KMS-11 (cell line): ENCODE measurements at regions not wholly inside any gene's neighbourhood (a gene's known extent, or its start where the extent isn't known, plus 50 kb on each side); places are given as distances from the start of the nearest gene placed in this dataset.

Experiments used
- H2AFZ ChIP-seq: fragments of 200-600 bp; sonication (generic); 2 replicates; pipeline ENCODE4 v1.6.1; 2016; ENCODE audit warnings: antibody characterized with exemption, mixed run types, low read depth
- H3K27ac ChIP-seq: fragments of 200-600 bp; sonication (generic); 2 replicates; pipeline ENCODE4 v1.6.1; 2016; ENCODE audit warnings: mild to moderate bottlenecking, mixed run types
- H3K27me3 ChIP-seq: fragments of 200-600 bp; sonication (generic); 2 replicates; pipeline ENCODE4 v1.6.1; 2017; ENCODE audit warnings: mild to moderate bottlenecking, low read depth, mixed run types, moderate library complexity; ENCODE audit not compliant: insufficient read depth
- H3K36me3 ChIP-seq: fragments of 200-600 bp; sonication (generic); 2 replicates; pipeline ENCODE4 v1.6.1; 2017; ENCODE audit warnings: mild to moderate bottlenecking, mixed run types; ENCODE audit not compliant: insufficient read depth
- H3K4me1 ChIP-seq: fragments of 200-600 bp; sonication (generic); 2 replicates; pipeline ENCODE4 v1.6.1; 2016; ENCODE audit warnings: mild to moderate bottlenecking, low read depth, mixed run types; ENCODE audit not compliant: poor library complexity, severe bottlenecking
- H3K4me2 ChIP-seq: fragments of 200-600 bp; sonication (generic); 2 replicates; pipeline ENCODE4 v1.7.0; 2016; ENCODE audit warnings: mild to moderate bottlenecking, mixed run types
- H3K4me3 ChIP-seq: fragments of 200-600 bp; sonication (generic); IDR thresholded peaks from 2 replicates; pipeline ENCODE4 v1.6.1; 2017; ENCODE audit warnings: low read depth, low read length, mixed read lengths; ENCODE audit not compliant: insufficient read depth
- H3K79me2 ChIP-seq: fragments of 200-600 bp; sonication (generic); 2 replicates; pipeline ENCODE4 v1.6.1; 2016; ENCODE audit warnings: low read depth, mixed run types; ENCODE audit not compliant: insufficient read depth
- H3K9ac ChIP-seq: fragments of 200-600 bp; sonication (generic); 2 replicates; pipeline ENCODE4 v1.6.1; 2016; ENCODE audit warnings: mild to moderate bottlenecking, mixed run types
- H4K20me1 ChIP-seq: fragments of 200-600 bp; sonication (generic); 2 replicates; pipeline ENCODE4 v1.6.1; 2016; ENCODE audit warnings: mild to moderate bottlenecking, mixed run types; ENCODE audit not compliant: insufficient read depth
- CTCF ChIP-seq: fragments of 200-600 bp; sonication (generic); conservative IDR thresholded peaks from 2 replicates; pipeline ENCODE4 v1.6.1; 2017; ENCODE audit warnings: low read depth, mild to moderate bottlenecking, antibody characterized with exemption, low read length, moderate library complexity, mixed read lengths

GRCh38 chr1:164183854-164184635, 374.9 kb upstream of the PBX1 start:
- H3K4me1 ChIP-seq = no peaks in the 10 kb centered on the region
- no peak for TF ChIP-seq CTCF
- no peaks in the 10 kb centered on the region for H3K36me3 ChIP-seq
- H3K4me3 ChIP-seq = no peak overlapping the region
- H3K79me2 ChIP-seq = no peaks in the 10 kb centered on the region
- H2AFZ ChIP-seq = no peak overlapping the region
- no peak overlapping the region for H3K4me2 ChIP-seq
- no peak overlapping the region for H3K27ac ChIP-seq
- no peaks in the 10 kb centered on the region for H4K20me1 ChIP-seq
- no peak overlapping the region for H3K9ac ChIP-seq
- H3K27me3 ChIP-seq = no peaks in the 10 kb centered on the region

GRCh38 chr1:164186881-164187280, 372.1 kb upstream of the PBX1 start:
- H4K20me1 ChIP-seq = no peaks in the 10 kb centered on the region
- no peak overlapping the region for H2AFZ ChIP-seq
- no peaks in the 10 kb centered on the region for H3K4me1 ChIP-seq
- no peak overlapping the region for H3K4me2 ChIP-seq
- H3K27me3 ChIP-seq = no peaks in the 10 kb centered on the region
- no peak overlapping the region for H3K9ac ChIP-seq
- H3K79me2 ChIP-seq = no peaks in the 10 kb centered on the region
- H3K36me3 ChIP-seq = no peaks in the 10 kb centered on the region
- TF ChIP-seq CTCF = no peak
- H3K27ac ChIP-seq = no peak overlapping the region
- H3K4me3 ChIP-seq = no peak overlapping the region

- Histone ChIP-seq H3K4me2 (no peak overlapping the region), H3K79me2 (no peaks in the 10 kb centered on the region)
Observed at GRCh38 chr1:164188497-164188896, 370.5 kb upstream of the PBX1 start.

GRCh38 chr1:164191191-164191590, 367.8 kb upstream of the PBX1 start:
- no peaks in the 10 kb centered on the region for H3K27me3 ChIP-seq
- H3K9ac ChIP-seq = no peak overlapping the region
- no peak overlapping the region for H3K4me2 ChIP-seq
- H2AFZ ChIP-seq = no peak overlapping the region
- H3K36me3 ChIP-seq = no peaks in the 10 kb centered on the region
- H4K20me1 ChIP-seq = no peaks in the 10 kb centered on the region
- H3K27ac ChIP-seq = no peak overlapping the region
- H3K4me1 ChIP-seq = no peaks in the 10 kb centered on the region
- no peaks in the 10 kb centered on the region for H3K79me2 ChIP-seq
- TF ChIP-seq CTCF = no peak
- H3K4me3 ChIP-seq = no peak overlapping the region

More at GRCh38 chr1:164188497-164188896, 370.5 kb upstream of the PBX1 start:
- H3K4me1 ChIP-seq = no peaks in the 10 kb centered on the region
- no peaks in the 10 kb centered on the region for H4K20me1 ChIP-seq
- H3K27ac ChIP-seq = no peak overlapping the region
- no peaks in the 10 kb centered on the region for H3K27me3 ChIP-seq
- TF ChIP-seq CTCF = no peak
- H3K9ac ChIP-seq = no peak overlapping the region
- no peaks in the 10 kb centered on the region for H3K36me3 ChIP-seq
- H2AFZ ChIP-seq = no peak overlapping the region
- H3K4me3 ChIP-seq = no peak overlapping the region
